T-helper 1 cell treated with Interleukin-12 subunit alpha and Interleukin-12 subunit beta and Interleukin-4 antibody, amounts not matched to agents 30 ng/mL and 1 ng/mL, for 36 hours (primary cell): ENCODE measurements at regions not wholly inside any gene's neighbourhood (a gene's known extent, or its start where the extent isn't known, plus 50 kb on each side); places are given as distances from the start of the nearest gene placed in this dataset.

Experiments used
- intact Hi-C: fragments of 100-400 bp; cut with micrococcal nuclease; formaldehyde crosslinking; loops from one replicate; pipeline ENCODE4 v1.15.1; 2024

- intact Hi-C loops, result no loop called here
Measured at GRCh38 chr3:106255870-106256248, 387.0 kb upstream of the CBLB start.

GRCh38 chr3:106256249-106256957 lies 387.6 kb upstream of the CBLB start:
- intact Hi-C loops, result no loop called here

- intact Hi-C loops, result no loop called here
Measured at GRCh38 chr3:106257172-106257571, 388.4 kb upstream of the CBLB start.

GRCh38 chr3:106261396-106261795 lies 392.6 kb upstream of the CBLB start:
- intact Hi-C loops, result no loop called here

GRCh38 chr3:106261915-106262683 lies 393.3 kb upstream of the CBLB start:
- intact Hi-C loops, result no loop called here

GRCh38 chr3:106263011-106263410 lies 394.2 kb upstream of the CBLB start:
- intact Hi-C loops, result no loop called here

- intact Hi-C loops, result no loop called here
Measured at GRCh38 chr3:106263546-106263945, 394.7 kb upstream of the CBLB start.

- intact Hi-C loops, result no loop called here
Measured at GRCh38 chr3:106265704-106266103, 396.9 kb upstream of the CBLB start.

- intact Hi-C loops, result no loop called here
Measured at GRCh38 chr3:106268696-106269095, 399.9 kb upstream of the CBLB start.

GRCh38 chr3:106272302-106272701 lies 403.5 kb upstream of the CBLB start:
- intact Hi-C loops, result no loop called here

- intact Hi-C loops, result no loop called here
Measured at GRCh38 chr3:106275592-106275991, 406.8 kb upstream of the CBLB start.

GRCh38 chr3:106276151-106276550 lies 407.3 kb upstream of the CBLB start:
- intact Hi-C loops, result no loop called here

GRCh38 chr3:106276755-106277612 lies 408.2 kb upstream of the CBLB start:
- intact Hi-C loops, result no loop called here

GRCh38 chr3:106277731-106278130 lies 408.9 kb upstream of the CBLB start:
- intact Hi-C loops, result no loop called here

GRCh38 chr3:106281221-106281620 lies 412.4 kb upstream of the CBLB start:
- intact Hi-C loops, result no loop called here

GRCh38 chr3:106282943-106283342 lies 414.1 kb upstream of the CBLB start:
- intact Hi-C loops, result no loop called here

- intact Hi-C loops, result no loop called here
Measured at GRCh38 chr3:106288781-106289180, 420.0 kb upstream of the CBLB start.

- intact Hi-C loops, result no loop called here
Measured at GRCh38 chr3:106290304-106290997, 421.6 kb upstream of the CBLB start.

- intact Hi-C loops, result no loop called here
Measured at GRCh38 chr3:106293161-106293560, 424.3 kb upstream of the CBLB start.

GRCh38 chr3:106294121-106294520 lies 425.3 kb upstream of the CBLB start:
- intact Hi-C loops, result no loop called here

GRCh38 chr3:106296062-106296461 lies 427.2 kb upstream of the CBLB start:
- intact Hi-C loops, result loop anchor here (5.0 kb wide), 1 partner anchor 49 kb away; no protein-coding TSS in a partner anchor
